ENCODE measurements at regions not wholly inside any gene's neighbourhood (a gene's known extent, or its start where the extent isn't known, plus 50 kb on each side); places are given as distances from the start of the nearest gene placed in this dataset.

- Histone ChIP-seq H3K9me3 (no peaks in the 10 kb centered on the region), H3K4me1 (no peaks in the 10 kb centered on the region), H3K27me3 (peaks cover 26% of the 10 kb centered on the region), H3K4me3 (no peak overlapping the region), H3K27ac (no peak overlapping the region), H3K36me3 (no peaks in the 10 kb centered on the region)
- DNase-seq (ENCODE audit: low spot score in 2 of 2) = no peak
- 86% methylated on average over 9 of the region's 9 CpGs for WGBS
- no peak for TF ChIP-seq POLR2A (IDR thresholded peaks at IDR 0.05)
- no peak for TF ChIP-seq EP300 (IDR thresholded peaks at IDR 0.05)
- no peak for TF ChIP-seq CTCF (IDR thresholded peaks at IDR 0.05)
- TF ChIP-seq POLR2AphosphoS5 (IDR thresholded peaks at IDR 0.05) = no peak
Measured at GRCh38 chr5:176151281-176151680, 86.9 kb upstream of the SIMC1 start.

- 52% methylated on average over 13 of the region's 13 CpGs for WGBS
- no peaks in the 10 kb centered on the region for H3K9me3 ChIP-seq
- no peaks in the 10 kb centered on the region for H3K36me3 ChIP-seq
- DNase-seq (ENCODE audit: low spot score in 2 of 2) = no peak
- H3K27me3 ChIP-seq = peaks cover 24% of the 10 kb centered on the region
- no peak overlapping the region for H3K27ac ChIP-seq
- no peaks in the 10 kb centered on the region for H3K4me1 ChIP-seq
- TF ChIP-seq CTCF (IDR thresholded peaks at IDR 0.05) = no peak
- no peak for TF ChIP-seq POLR2A (IDR thresholded peaks at IDR 0.05)
- no peak for TF ChIP-seq POLR2AphosphoS5 (IDR thresholded peaks at IDR 0.05)
- no peak for TF ChIP-seq EP300 (IDR thresholded peaks at IDR 0.05)
- no peak overlapping the region for H3K4me3 ChIP-seq
Measured at GRCh38 chr5:176152191-176152929, 85.9 kb upstream of the SIMC1 start.

- H3K36me3 ChIP-seq = no peaks in the 10 kb centered on the region
- no peaks in the 10 kb centered on the region for H3K4me1 ChIP-seq
- H3K9me3 ChIP-seq = no peaks in the 10 kb centered on the region
- TF ChIP-seq EP300 (IDR thresholded peaks at IDR 0.05) (no peak), POLR2A (IDR thresholded peaks at IDR 0.05) (no peak), CTCF (IDR thresholded peaks at IDR 0.05) (no peak), POLR2AphosphoS5 (IDR thresholded peaks at IDR 0.05) (no peak)
- 80% methylated on average over 3 of the region's 3 CpGs for WGBS
- no peak overlapping the region for H3K27ac ChIP-seq
- no peak for DNase-seq (ENCODE audit: low spot score in 2 of 2)
- H3K27me3 ChIP-seq = peaks cover 26% of the 10 kb centered on the region
- H3K4me3 ChIP-seq = no peak overlapping the region
Measured at GRCh38 chr5:176152930-176153311, 85.3 kb upstream of the SIMC1 start.

GRCh38 chr5:176153741-176154140 is 84.5 kb upstream of the SIMC1 start:
- 53% methylated on average over 9 of the region's 10 CpGs for WGBS
- Histone ChIP-seq H3K27ac (no peak overlapping the region), H3K27me3 (peaks cover 31% of the 10 kb centered on the region), H3K4me1 (no peaks in the 10 kb centered on the region), H3K4me3 (no peak overlapping the region), H3K9me3 (no peaks in the 10 kb centered on the region), H3K36me3 (no peaks in the 10 kb centered on the region)
- no peak for DNase-seq (ENCODE audit: low spot score in 2 of 2)
- TF ChIP-seq POLR2A (IDR thresholded peaks at IDR 0.05) = no peak
- no peak for TF ChIP-seq POLR2AphosphoS5 (IDR thresholded peaks at IDR 0.05)
- no peak for TF ChIP-seq CTCF (IDR thresholded peaks at IDR 0.05)
- TF ChIP-seq EP300 (IDR thresholded peaks at IDR 0.05) = no peak

- no peak for DNase-seq (ENCODE audit: low spot score in 2 of 2)
- Histone ChIP-seq H3K27ac (no peak overlapping the region), H3K4me3 (no peak overlapping the region), H3K4me1 (no peaks in the 10 kb centered on the region), H3K27me3 (peaks cover 38% of the 10 kb centered on the region), H3K9me3 (no peaks in the 10 kb centered on the region), H3K36me3 (no peaks in the 10 kb centered on the region)
- TF ChIP-seq POLR2AphosphoS5 (IDR thresholded peaks at IDR 0.05) = no peak
- WGBS = 86% methylated on average over 11 of the region's 11 CpGs
Measured at GRCh38 chr5:176154821-176155220, 83.4 kb upstream of the SIMC1 start.

All from suprapubic skin (tissue), 4 donors.